ENCODE measurements at regions not wholly inside any gene's neighbourhood (a gene's known extent, or its start where the extent isn't known, plus 50 kb on each side); places are given as distances from the start of the nearest gene placed in this dataset.

- TF ChIP-seq POLR2AphosphoS5 (IDR thresholded peaks at IDR 0.05) (no peak), POLR2A (IDR thresholded peaks at IDR 0.05) (no peak)
- TF ChIP-seq, protein P1, sequence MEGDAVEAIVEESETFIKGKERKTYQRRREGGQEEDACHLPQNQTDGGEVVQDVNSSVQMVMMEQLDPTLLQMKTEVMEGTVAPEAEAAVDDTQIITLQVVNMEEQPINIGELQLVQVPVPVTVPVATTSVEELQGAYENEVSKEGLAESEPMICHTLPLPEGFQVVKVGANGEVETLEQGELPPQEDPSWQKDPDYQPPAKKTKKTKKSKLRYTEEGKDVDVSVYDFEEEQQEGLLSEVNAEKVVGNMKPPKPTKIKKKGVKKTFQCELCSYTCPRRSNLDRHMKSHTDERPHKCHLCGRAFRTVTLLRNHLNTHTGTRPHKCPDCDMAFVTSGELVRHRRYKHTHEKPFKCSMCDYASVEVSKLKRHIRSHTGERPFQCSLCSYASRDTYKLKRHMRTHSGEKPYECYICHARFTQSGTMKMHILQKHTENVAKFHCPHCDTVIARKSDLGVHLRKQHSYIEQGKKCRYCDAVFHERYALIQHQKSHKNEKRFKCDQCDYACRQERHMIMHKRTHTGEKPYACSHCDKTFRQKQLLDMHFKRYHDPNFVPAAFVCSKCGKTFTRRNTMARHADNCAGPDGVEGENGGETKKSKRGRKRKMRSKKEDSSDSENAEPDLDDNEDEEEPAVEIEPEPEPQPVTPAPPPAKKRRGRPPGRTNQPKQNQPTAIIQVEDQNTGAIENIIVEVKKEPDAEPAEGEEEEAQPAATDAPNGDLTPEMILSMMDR (IDR thresholded peaks at IDR 0.05 in 8 of 11, conservative IDR thresholded peaks at IDR 0.05 in 3 of 11): no peak
- Histone ChIP-seq H3K27me3 (replicated peaks in 1 of 7) (peaks cover 0 to 10% (median 0%) of the 10 kb centered on the region in 7 donors), H3K9me3 (peaks cover 0 to 17% (median 12%) of the 10 kb centered on the region in 8 donors), H3K27ac (no peak overlapping the region), H3K4me1 (no peaks in the 10 kb centered on the region), H3K36me3 (no peaks in the 10 kb centered on the region), H3K4me3 (no peak overlapping the region)
- intact Hi-C loops (cut with DNase I; ENCODE audit: low total_unique reads): no loop called here
- DNase-seq: no peak
- 51 to 63% (median 60%) methylated on average over 1 of the region's 1 CpG for WGBS, 5 donors
Measured at GRCh38 chr2:6470518-6470917, 395.2 kb downstream of the CMPK2 start.

- Histone ChIP-seq H3K9me3 (peaks cover 0 to 16% (median 12%) of the 10 kb centered on the region in 8 donors), H3K27me3 (replicated peaks in 1 of 7) (peaks cover 0 to 10% (median 0%) of the 10 kb centered on the region in 7 donors), H3K4me1 (no peaks in the 10 kb centered on the region), H3K4me3 (no peak overlapping the region), H3K36me3 (no peaks in the 10 kb centered on the region), H3K27ac (no peak overlapping the region)
- intact Hi-C loops (cut with DNase I; ENCODE audit: low total_unique reads): no loop called here
- DNase-seq: no peak
- TF ChIP-seq POLR2AphosphoS5 (IDR thresholded peaks at IDR 0.05): no peak
- no peak for TF ChIP-seq POLR2A (IDR thresholded peaks at IDR 0.05)
- TF ChIP-seq, protein P1 (IDR thresholded peaks at IDR 0.05 in 8 of 11, conservative IDR thresholded peaks at IDR 0.05 in 3 of 11): no peak
- WGBS, 5 donors: 84 to 93% (median 87%) methylated on average over 4 of the region's 4 CpGs
Measured at GRCh38 chr2:6471419-6471818, 394.3 kb downstream of the CMPK2 start.

GRCh38 chr2:6474161-6475140 is 391.3 kb downstream of the CMPK2 start:
- intact Hi-C loops (cut with DNase I; ENCODE audit: low total_unique reads): no loop called here
- 58 to 79% (median 61%) methylated on average over 4 of the region's 4 CpGs for WGBS, 5 donors
- TF ChIP-seq POLR2A (IDR thresholded peaks at IDR 0.05) (no peak), POLR2AphosphoS5 (IDR thresholded peaks at IDR 0.05) (no peak)
- TF ChIP-seq, protein P1 (IDR thresholded peaks at IDR 0.05 in 8 of 11, conservative IDR thresholded peaks at IDR 0.05 in 3 of 11): no peak

More at GRCh38 chr2:6474161-6475140, 391.3 kb downstream of the CMPK2 start:
- Histone ChIP-seq H3K36me3 (no peaks in the 10 kb centered on the region), H3K27me3 (replicated peaks in 1 of 7) (peaks cover 0 to 10% (median 0%) of the 10 kb centered on the region in 7 donors), H3K27ac (no peak overlapping the region), H3K9me3 (peaks cover 0 to 7% (median 0%) of the 10 kb centered on the region in 8 donors), H3K4me1 (no peaks in the 10 kb centered on the region), H3K4me3 (no peak overlapping the region)
- DNase-seq: no peak

Measured in spleen (tissue), 11 donors.